Activated CD8-positive, alpha-beta T cell treated with anti-CD3 and anti-CD28 coated beads for 36 hours (primary cell): ENCODE measurements at regions not wholly inside any gene's neighbourhood (a gene's known extent, or its start where the extent isn't known, plus 50 kb on each side); places are given as distances from the start of the nearest gene placed in this dataset.

Source experiments
- ATAC-seq: fragments of 200-7000 bp; cut with Tn5 transposase; one replicate; pipeline ENCODE4 v1.10.0; 2021; ENCODE audit warnings: mild to moderate bottlenecking, moderate library complexity
- CTCF ChIA-PET: fragments of 350-600 bp; sonication (Branson Sonifier 250); formaldehyde crosslinking; loops from one replicate; lab custom pipeline; 2021; ENCODE audit warnings: antibody characterized with exemption; lab: Charles Lee
- POLR2A ChIA-PET: fragments of 350-600 bp; sonication (Branson Sonifier 250); formaldehyde crosslinking; loops from one replicate; lab custom pipeline; 2021; ENCODE audit warnings: antibody characterized with exemption; lab: Charles Lee
- DNase-seq: peaks from one replicate; pipeline ENCODE4 v3.0.0-alpha.2; 2020
- H3K27ac Mint-ChIP-seq: one replicate; pipeline ENCODE4 v1.8.0; 2021; ENCODE audit warnings: mild to moderate bottlenecking, mixed read lengths
- H3K27me3 Mint-ChIP-seq: one replicate; pipeline ENCODE4 v1.8.0; 2021; ENCODE audit warnings: mixed read lengths
- H3K36me3 Mint-ChIP-seq: one replicate; pipeline ENCODE4 v1.8.0; 2021; ENCODE audit warnings: low read depth, mixed read lengths
- H3K4me1 Mint-ChIP-seq: one replicate; pipeline ENCODE4 v1.8.0; 2021; ENCODE audit warnings: low read depth, mixed read lengths
- H3K4me3 Mint-ChIP-seq: one replicate; pipeline ENCODE4 v1.8.0; 2021; ENCODE audit warnings: mild to moderate bottlenecking, moderate library complexity, mixed read lengths
- H3K9me3 Mint-ChIP-seq: one replicate; pipeline ENCODE4 v1.8.0; 2021; ENCODE audit warnings: mixed read lengths
- intact Hi-C: fragments of 100-400 bp; cut with micrococcal nuclease; formaldehyde crosslinking; loops from one replicate; pipeline ENCODE4 v1.10.0; 2022
- TF ChIP-seq, protein P1 (sequence below): fragments of 200-600 bp; IDR thresholded peaks from one replicate; pipeline ENCODE4 v1.8.0; 2022; ENCODE audit warnings: antibody characterized with exemption, mild to moderate bottlenecking

DNA sequence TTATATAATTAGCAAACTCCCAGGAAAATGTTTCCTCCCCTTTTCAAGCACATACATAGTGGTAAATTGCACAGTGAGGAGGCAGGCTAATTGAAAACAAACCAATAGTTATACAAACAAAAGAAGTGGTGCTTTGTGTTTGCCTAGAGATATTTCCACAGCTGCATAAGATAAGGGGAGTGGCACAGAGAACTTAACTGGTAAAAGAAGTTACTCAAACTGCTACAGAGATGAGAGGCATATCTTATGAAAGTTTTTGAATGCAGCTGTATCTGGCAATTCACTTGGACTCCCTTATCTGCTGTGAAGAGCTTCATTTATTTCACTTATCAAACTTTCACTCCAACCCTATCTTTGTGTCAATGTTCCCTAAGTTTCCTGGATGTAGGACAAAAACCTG is 361.2 kb upstream of the RBMY1B start:
- intact Hi-C loops: no loop called here
- TF ChIP-seq, protein P1, sequence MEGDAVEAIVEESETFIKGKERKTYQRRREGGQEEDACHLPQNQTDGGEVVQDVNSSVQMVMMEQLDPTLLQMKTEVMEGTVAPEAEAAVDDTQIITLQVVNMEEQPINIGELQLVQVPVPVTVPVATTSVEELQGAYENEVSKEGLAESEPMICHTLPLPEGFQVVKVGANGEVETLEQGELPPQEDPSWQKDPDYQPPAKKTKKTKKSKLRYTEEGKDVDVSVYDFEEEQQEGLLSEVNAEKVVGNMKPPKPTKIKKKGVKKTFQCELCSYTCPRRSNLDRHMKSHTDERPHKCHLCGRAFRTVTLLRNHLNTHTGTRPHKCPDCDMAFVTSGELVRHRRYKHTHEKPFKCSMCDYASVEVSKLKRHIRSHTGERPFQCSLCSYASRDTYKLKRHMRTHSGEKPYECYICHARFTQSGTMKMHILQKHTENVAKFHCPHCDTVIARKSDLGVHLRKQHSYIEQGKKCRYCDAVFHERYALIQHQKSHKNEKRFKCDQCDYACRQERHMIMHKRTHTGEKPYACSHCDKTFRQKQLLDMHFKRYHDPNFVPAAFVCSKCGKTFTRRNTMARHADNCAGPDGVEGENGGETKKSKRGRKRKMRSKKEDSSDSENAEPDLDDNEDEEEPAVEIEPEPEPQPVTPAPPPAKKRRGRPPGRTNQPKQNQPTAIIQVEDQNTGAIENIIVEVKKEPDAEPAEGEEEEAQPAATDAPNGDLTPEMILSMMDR: no peak
- Mint-ChIP-seq H3K27me3 (no peaks in the 10 kb centered on the region), H3K4me1 (no peaks in the 10 kb centered on the region), H3K27ac (no peak overlapping the region), H3K9me3 (no peaks in the 10 kb centered on the region), H3K36me3 (no peaks in the 10 kb centered on the region), H3K4me3 (no peak overlapping the region)
- ChIA-PET CTCF (no interaction called here), POLR2A (no interaction called here)
- DNase-seq: no peak
- ATAC-seq: no peak

DNA sequence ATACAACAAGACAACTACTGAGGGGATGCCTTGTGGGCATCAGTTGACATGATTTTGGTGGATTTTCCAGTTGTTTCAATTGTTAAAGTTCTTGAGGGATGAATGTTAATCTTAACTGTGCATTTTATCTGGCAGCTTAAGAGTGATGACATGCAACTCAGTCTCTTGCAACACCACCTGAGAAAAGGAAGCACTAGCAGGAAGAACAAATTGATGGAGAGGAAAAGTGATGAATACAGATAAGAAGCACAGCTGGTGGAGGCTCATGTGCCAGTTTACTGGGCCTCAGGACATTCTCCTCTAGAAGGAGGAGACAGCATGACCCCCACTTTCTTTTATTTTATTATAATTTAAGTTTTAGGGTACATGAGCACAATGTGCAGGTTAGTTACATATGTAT is 341.3 kb upstream of the RBMY1B start:
- H3K27ac Mint-ChIP-seq: no peak overlapping the region
- H3K36me3 Mint-ChIP-seq: no peaks in the 10 kb centered on the region
- intact Hi-C loops: no loop called here
- no peak overlapping the region for H3K4me3 Mint-ChIP-seq
- ChIA-PET POLR2A (no interaction called here), CTCF (no interaction called here)
- no peak for ATAC-seq
- TF ChIP-seq, protein P1: no peak
- DNase-seq: no peak
- H3K9me3 Mint-ChIP-seq: no peaks in the 10 kb centered on the region
- no peaks in the 10 kb centered on the region for H3K4me1 Mint-ChIP-seq
- no peaks in the 10 kb centered on the region for H3K27me3 Mint-ChIP-seq

DNA sequence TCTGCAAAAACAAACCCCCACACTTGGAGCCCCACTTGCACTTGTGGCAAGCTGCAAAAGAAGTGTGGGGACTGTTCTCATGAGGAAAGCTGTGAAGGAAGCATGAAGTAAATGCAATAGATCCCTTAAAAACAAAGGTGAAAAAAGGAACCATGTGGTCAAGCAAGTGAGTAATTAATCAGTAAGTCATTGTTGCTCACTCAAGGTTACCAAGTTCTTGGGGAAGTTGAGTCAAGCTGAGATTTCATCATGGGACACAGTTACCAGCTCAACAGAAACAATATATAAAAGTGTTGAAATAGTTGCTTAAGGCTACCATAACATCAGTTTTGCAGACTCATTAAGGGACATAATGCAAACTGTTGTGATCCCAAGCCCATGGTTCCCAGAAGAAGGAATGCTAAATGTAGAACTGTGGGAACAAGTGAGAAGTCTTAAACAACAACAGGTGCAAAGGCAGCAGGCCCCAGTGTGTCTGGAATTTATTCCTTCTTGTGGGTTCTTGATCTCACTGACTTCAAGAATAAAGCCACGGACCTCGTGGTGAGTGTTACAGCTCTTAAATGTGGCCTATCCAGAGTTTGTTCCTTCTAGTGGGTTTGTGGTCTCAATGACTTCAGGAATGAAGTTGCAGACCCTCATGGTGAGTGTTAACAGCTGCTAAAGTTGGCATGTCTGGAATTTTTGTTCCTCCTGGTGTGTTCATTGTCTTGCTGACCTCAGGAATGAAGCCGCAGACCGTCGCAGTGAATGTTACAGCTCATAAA is 336.3 kb upstream of the RBMY1B start:
- CTCF ChIA-PET: no interaction called here
- POLR2A ChIA-PET: no interaction called here
- no peaks in the 10 kb centered on the region for H3K36me3 Mint-ChIP-seq
- ATAC-seq: no peak
- TF ChIP-seq, protein P1: no peak
- DNase-seq: no peak
- intact Hi-C loops: no loop called here
- H3K4me1 Mint-ChIP-seq: peaks cover 5% of the 10 kb centered on the region
- no peak overlapping the region for H3K4me3 Mint-ChIP-seq
- H3K27me3 Mint-ChIP-seq: no peaks in the 10 kb centered on the region
- no peak overlapping the region for H3K27ac Mint-ChIP-seq
- H3K9me3 Mint-ChIP-seq: no peaks in the 10 kb centered on the region

DNA sequence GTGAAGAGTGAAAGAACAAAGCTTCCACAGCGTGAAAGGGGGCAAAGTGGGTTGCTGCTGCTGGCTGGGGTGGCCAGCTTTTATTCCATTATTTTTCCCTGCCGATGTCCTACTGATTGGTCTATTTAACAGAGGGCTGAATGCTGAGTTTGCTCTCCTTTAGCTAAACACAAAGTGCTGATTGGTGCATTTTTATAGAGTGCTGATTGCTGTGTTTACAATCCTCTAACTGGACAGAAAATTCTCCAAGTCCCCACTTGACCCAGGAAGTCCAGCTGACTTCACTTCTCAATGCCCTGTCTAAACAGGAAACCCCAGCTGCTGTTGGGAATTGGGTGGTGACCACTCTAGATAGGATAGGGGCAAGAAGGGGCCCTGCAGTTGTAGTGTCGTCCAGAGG is 335.6 kb upstream of the RBMY1B start:
- Mint-ChIP-seq H3K4me3 (no peak overlapping the region), H3K4me1 (peaks cover 6% of the 10 kb centered on the region), H3K9me3 (no peaks in the 10 kb centered on the region), H3K27ac (no peak overlapping the region), H3K27me3 (no peaks in the 10 kb centered on the region), H3K36me3 (no peaks in the 10 kb centered on the region)
- TF ChIP-seq, protein P1: no peak
- intact Hi-C loops: no loop called here
- ATAC-seq (no peak), DNase-seq (no peak)
- ChIA-PET CTCF (no interaction called here), POLR2A (no interaction called here)

DNA sequence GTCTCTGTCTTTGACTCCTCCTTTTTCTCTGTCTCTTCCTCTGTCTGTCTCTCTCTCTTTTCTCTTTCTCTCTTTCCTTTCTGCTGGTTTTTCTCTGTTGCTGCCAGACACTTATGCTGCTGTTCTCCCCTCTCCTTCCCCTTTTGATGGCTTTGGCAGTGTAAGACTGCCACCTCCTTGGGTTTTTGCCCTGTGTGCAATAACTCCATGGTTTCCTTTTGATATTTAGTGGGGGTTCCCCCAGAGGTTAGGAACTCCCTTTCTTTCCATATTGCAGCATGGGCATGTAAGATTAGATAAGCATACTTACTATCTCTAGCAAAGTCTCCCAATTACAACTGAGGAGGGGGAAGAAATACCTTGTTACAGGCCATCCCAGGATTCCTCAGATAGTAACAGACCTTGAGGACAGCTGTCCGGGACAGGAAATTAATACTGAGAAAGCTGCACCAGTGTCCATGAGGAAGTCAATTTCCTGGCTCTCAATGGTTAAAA is 333.8 kb upstream of the RBMY1B start:
- intact Hi-C loops: no loop called here
- H3K9me3 Mint-ChIP-seq: no peaks in the 10 kb centered on the region
- H3K36me3 Mint-ChIP-seq: no peaks in the 10 kb centered on the region
- TF ChIP-seq, protein P1: no peak
- DNase-seq (no peak), ATAC-seq (no peak)
- ChIA-PET CTCF (no interaction called here), POLR2A (no interaction called here)
- H3K27ac Mint-ChIP-seq: no peak overlapping the region
- H3K4me1 Mint-ChIP-seq: peaks cover 12% of the 10 kb centered on the region
- H3K4me3 Mint-ChIP-seq: no peak overlapping the region
- H3K27me3 Mint-ChIP-seq: no peaks in the 10 kb centered on the region
